NCI-H1436 treated with DMSO at 0.1 percent for 48 hours (cell line): ENCODE measurements at regions not wholly inside any gene's neighbourhood (a gene's known extent, or its start where the extent isn't known, plus 50 kb on each side); places are given as distances from the start of the nearest gene placed in this dataset.
"Not testable (repeated sequence)": the region's sequence is repeated elsewhere in the genome, so short reads cannot be mapped to it uniquely, and the experiment has no call there.

Source experiments
- DNase-seq: peaks from one replicate; lab custom pipeline; 2025; lab: John Stamatoyannopoulos, UW

GRCh38 chr1:72419229-72419628, 136.9 kb upstream of the NEGR1 start:
- DNase-seq, result no peak

- no peak for DNase-seq
Observed at GRCh38 chr1:72412286-72412685, 129.9 kb upstream of the NEGR1 start.

GRCh38 chr1:72399807-72400206, 117.5 kb upstream of the NEGR1 start:
- DNase-seq, result no peak

GRCh38 chr1:72397786-72398185, 115.4 kb upstream of the NEGR1 start:
- DNase-seq, result no peak

GRCh38 chr1:72394457-72394856, 112.1 kb upstream of the NEGR1 start:
- DNase-seq, result no peak

- no peak for DNase-seq
Observed at GRCh38 chr1:72379072-72379471, 96.7 kb upstream of the NEGR1 start.

- no peak for DNase-seq
Observed at GRCh38 chr1:72375226-72375625, 92.9 kb upstream of the NEGR1 start.

- no peak for DNase-seq
Observed at GRCh38 chr1:72371259-72372035, 89.1 kb upstream of the NEGR1 start.

- not testable (repeated sequence) for DNase-seq
Observed at GRCh38 chr1:72370836-72371235, 88.5 kb upstream of the NEGR1 start.

GRCh38 chr1:72369069-72369757, 86.9 kb upstream of the NEGR1 start:
- no peak for DNase-seq

- DNase-seq, result peak; percentile 50
Observed at GRCh38 chr1:72366466-72366865, 84.1 kb upstream of the NEGR1 start.

GRCh38 chr1:72365693-72366092, 83.4 kb upstream of the NEGR1 start:
- no peak for DNase-seq

GRCh38 chr1:72362538-72362937, 80.2 kb upstream of the NEGR1 start:
- no peak for DNase-seq

GRCh38 chr1:72357411-72357810, 75.1 kb upstream of the NEGR1 start:
- no peak for DNase-seq

GRCh38 chr1:72355899-72356298, 73.6 kb upstream of the NEGR1 start:
- no peak for DNase-seq

GRCh38 chr1:72341661-72342060, 59.3 kb upstream of the NEGR1 start:
- DNase-seq, result no peak

GRCh38 chr1:72336776-72337175, 54.4 kb upstream of the NEGR1 start:
- no peak for DNase-seq
